ENCODE measurements at regions not wholly inside any gene's neighbourhood (a gene's known extent, or its start where the extent isn't known, plus 50 kb on each side); places are given as distances from the start of the nearest gene placed in this dataset.

DNA sequence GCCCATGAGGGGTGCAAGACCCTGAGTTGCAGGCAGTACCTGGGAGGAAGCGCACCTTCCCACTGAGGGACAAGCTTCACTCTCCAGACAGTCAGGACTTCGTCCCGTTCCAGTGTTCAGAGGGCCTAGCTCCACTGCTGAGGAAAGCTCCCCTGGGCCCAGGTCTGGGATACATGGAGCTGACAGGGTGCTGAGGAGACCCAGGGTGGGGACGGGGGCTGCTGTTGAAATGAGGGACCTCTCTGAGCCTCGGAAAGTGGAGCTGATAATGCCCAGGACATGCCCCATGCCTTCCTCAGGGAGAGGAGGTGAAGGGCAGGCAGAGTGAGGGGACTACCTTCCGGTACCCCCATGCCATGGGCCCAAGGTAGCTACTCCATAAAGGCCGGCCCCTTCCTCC lies 169.2 kb upstream of the MYCN start:
- no CpG with 5 or more reads among the region's 7 CpGs for WGBS (ENCODE audit: extremely low coverage, insufficient coverage, insufficient read length)

DNA sequence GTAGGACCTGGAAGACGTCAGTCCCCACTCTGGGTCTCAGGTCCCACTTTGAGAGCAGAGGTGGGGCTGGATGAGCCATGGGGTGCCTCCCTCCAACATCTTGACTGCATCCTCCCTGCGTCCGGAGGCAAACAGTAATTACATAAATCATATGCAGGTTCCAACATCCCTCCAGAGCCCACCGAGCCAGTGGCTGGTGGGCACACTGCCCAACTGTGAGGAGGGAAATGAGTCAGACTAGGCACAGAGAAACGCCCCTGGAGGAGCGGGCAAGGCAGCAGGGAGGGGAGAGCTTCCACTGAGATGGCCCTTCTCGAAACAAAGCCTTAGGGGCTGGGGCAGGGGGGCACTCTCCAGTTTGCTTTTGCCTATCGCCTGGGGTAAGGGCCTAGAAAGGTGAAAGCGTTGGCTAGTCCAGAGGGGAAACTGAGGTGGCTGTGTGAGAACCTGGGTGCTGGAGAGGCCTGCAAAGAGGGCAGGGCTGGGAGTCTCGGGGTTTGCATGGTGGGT lies 168.2 kb upstream of the MYCN start:
- Histone ChIP-seq H3K79me2 (ENCODE audit: control insufficient read depth, insufficient read depth, low read length, poor library complexity) (no peaks in the 10 kb centered on the region), H3K79me1 (ENCODE audit: low read length) (peaks cover 2% of the 10 kb centered on the region), H4K8ac (ENCODE audit: low read depth, low read length) (no peak overlapping the region), H3K4me1 (ENCODE audit: control insufficient read depth in 1 of 2, insufficient read depth in 2 of 2, low read length in 2 of 2) (peaks cover 7% of the 10 kb centered on the region in 2 experiments), H3K36me3 (ENCODE audit: control insufficient read depth in 1 of 2, insufficient read depth in 2 of 2, low read length in 2 of 2) (no peaks in the 10 kb centered on the region), H4K12ac (ENCODE audit: low read depth, low read length) (no peak overlapping the region), H3K23ac (ENCODE audit: low read length) (no peak overlapping the region), H4K91ac (ENCODE audit: low read depth, low read length) (no peak overlapping the region), H3K18ac (ENCODE audit: low read length) (no peak overlapping the region), H2AFZ (ENCODE audit: insufficient read depth, low read length, poor library complexity) (no peak overlapping the region), H3K14ac (ENCODE audit: low read length) (no peak overlapping the region), H3K9ac (ENCODE audit: low read length) (no peak overlapping the region), H3K9me3 (ENCODE audit: insufficient read depth, low read depth, low read length) (no peaks in the 10 kb centered on the region), H3K27ac (ENCODE audit: low read depth, low read length) (no peak overlapping the region), H2AK5ac (ENCODE audit: low read length) (no peak overlapping the region), H3K4ac (ENCODE audit: low read depth, low read length) (no peak overlapping the region), H2BK120ac (ENCODE audit: insufficient read depth, low read length, poor library complexity) (no peak overlapping the region), H2BK12ac (ENCODE audit: low read length) (no peak overlapping the region), H3K4me3 (ENCODE audit: low read depth, low read length) (no peak overlapping the region), H2BK5ac (ENCODE audit: low read depth, low read length, poor library complexity) (no peak overlapping the region), H3K4me2 (ENCODE audit: low read length) (no peak overlapping the region), H3K27me3 (ENCODE audit: insufficient read depth, low read length) (no peaks in the 10 kb centered on the region)
- WGBS (ENCODE audit: extremely low coverage, insufficient coverage, insufficient read length), result no CpG with 5 or more reads among the region's 10 CpGs
- DNase-seq, result no peak

More for the DNA sequence above, 169.2 kb upstream of the MYCN start:
- no peak overlapping the region for H4K91ac ChIP-seq (ENCODE audit: low read depth, low read length)
- H2AK5ac ChIP-seq (ENCODE audit: low read length), result no peak overlapping the region
- no peak overlapping the region for H4K12ac ChIP-seq (ENCODE audit: low read depth, low read length)
- no peak overlapping the region for H3K9ac ChIP-seq (ENCODE audit: low read length)
- H3K79me2 ChIP-seq (ENCODE audit: control insufficient read depth, insufficient read depth, low read length, poor library complexity), result no peaks in the 10 kb centered on the region
- no peak overlapping the region for H3K4ac ChIP-seq (ENCODE audit: low read depth, low read length)
- H3K36me3 ChIP-seq (ENCODE audit: control insufficient read depth in 1 of 2, insufficient read depth in 2 of 2, low read length in 2 of 2), result no peaks in the 10 kb centered on the region
- DNase-seq, result no peak
- no peak overlapping the region for H2BK120ac ChIP-seq (ENCODE audit: insufficient read depth, low read length, poor library complexity)
- H3K4me2 ChIP-seq (ENCODE audit: low read length), result no peak overlapping the region
- peaks cover 2% of the 10 kb centered on the region for H3K79me1 ChIP-seq (ENCODE audit: low read length)
- peaks cover 10 to 14% of the 10 kb centered on the region in 2 experiments for H3K4me1 ChIP-seq (ENCODE audit: control insufficient read depth in 1 of 2, insufficient read depth in 2 of 2, low read length in 2 of 2)
- no peak overlapping the region for H3K4me3 ChIP-seq (ENCODE audit: low read depth, low read length)
- H4K8ac ChIP-seq (ENCODE audit: low read depth, low read length), result no peak overlapping the region
- no peak overlapping the region for H3K23ac ChIP-seq (ENCODE audit: low read length)
- H3K14ac ChIP-seq (ENCODE audit: low read length), result no peak overlapping the region
- no peaks in the 10 kb centered on the region for H3K9me3 ChIP-seq (ENCODE audit: insufficient read depth, low read depth, low read length)
- no peak overlapping the region for H2BK5ac ChIP-seq (ENCODE audit: low read depth, low read length, poor library complexity)
- H3K27ac ChIP-seq (ENCODE audit: low read depth, low read length), result no peak overlapping the region
- H2BK12ac ChIP-seq (ENCODE audit: low read length), result no peak overlapping the region
- H3K27me3 ChIP-seq (ENCODE audit: insufficient read depth, low read length), result no peaks in the 10 kb centered on the region
- no peak overlapping the region for H3K18ac ChIP-seq (ENCODE audit: low read length)
- no peak overlapping the region for H2AFZ ChIP-seq (ENCODE audit: insufficient read depth, low read length, poor library complexity)

DNA sequence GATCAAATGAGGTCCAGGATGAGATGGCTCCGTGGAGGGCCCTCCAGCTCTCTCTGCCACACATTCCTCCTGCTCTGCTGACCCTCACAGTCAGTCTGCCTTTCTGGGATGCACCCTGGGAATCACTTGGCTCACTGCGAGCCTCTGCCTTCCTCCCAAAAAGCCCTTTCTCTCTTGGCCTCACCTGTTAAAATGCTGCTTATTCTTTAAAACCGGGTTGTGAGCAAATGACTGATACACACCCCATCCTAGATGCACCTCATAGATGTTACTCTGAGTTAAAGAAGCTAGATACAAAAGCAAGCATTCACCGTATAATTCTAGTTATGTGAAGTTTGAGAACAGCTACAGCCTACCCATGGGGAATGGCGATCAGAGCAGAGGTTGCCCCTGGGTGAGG lies 167.7 kb upstream of the MYCN start:
- H4K12ac ChIP-seq (ENCODE audit: low read depth, low read length), result no peak overlapping the region
- H3K23ac ChIP-seq (ENCODE audit: low read length), result no peak overlapping the region
- DNase-seq, result no peak
- H3K27ac ChIP-seq (ENCODE audit: low read depth, low read length), result no peak overlapping the region
- no peak overlapping the region for H2BK12ac ChIP-seq (ENCODE audit: low read length)
- no peaks in the 10 kb centered on the region for H3K27me3 ChIP-seq (ENCODE audit: insufficient read depth, low read length)
- H2BK120ac ChIP-seq (ENCODE audit: insufficient read depth, low read length, poor library complexity), result no peak overlapping the region
- H3K9me3 ChIP-seq (ENCODE audit: insufficient read depth, low read depth, low read length), result no peaks in the 10 kb centered on the region
- no peak overlapping the region for H3K14ac ChIP-seq (ENCODE audit: low read length)
- no peak overlapping the region for H2BK5ac ChIP-seq (ENCODE audit: low read depth, low read length, poor library complexity)
- H2AK5ac ChIP-seq (ENCODE audit: low read length), result no peak overlapping the region
- H3K4me3 ChIP-seq (ENCODE audit: low read depth, low read length), result no peak overlapping the region
- H4K91ac ChIP-seq (ENCODE audit: low read depth, low read length), result no peak overlapping the region
- no peak overlapping the region for H3K4ac ChIP-seq (ENCODE audit: low read depth, low read length)
- H3K79me1 ChIP-seq (ENCODE audit: low read length), result peaks cover 2% of the 10 kb centered on the region
- H3K79me2 ChIP-seq (ENCODE audit: control insufficient read depth, insufficient read depth, low read length, poor library complexity), result no peaks in the 10 kb centered on the region
- no peaks in the 10 kb centered on the region for H3K36me3 ChIP-seq (ENCODE audit: control insufficient read depth in 1 of 2, insufficient read depth in 2 of 2, low read length in 2 of 2)
- H3K9ac ChIP-seq (ENCODE audit: low read length), result no peak overlapping the region
- H3K4me1 ChIP-seq (ENCODE audit: control insufficient read depth in 1 of 2, insufficient read depth in 2 of 2, low read length in 2 of 2), result peaks cover 6% of the 10 kb centered on the region in 2 experiments
- WGBS (ENCODE audit: extremely low coverage, insufficient coverage, insufficient read length), result no CpG with 5 or more reads among the region's 5 CpGs
- H3K4me2 ChIP-seq (ENCODE audit: low read length), result no peak overlapping the region
- H4K8ac ChIP-seq (ENCODE audit: low read depth, low read length), result no peak overlapping the region
- no peak overlapping the region for H2AFZ ChIP-seq (ENCODE audit: insufficient read depth, low read length, poor library complexity)
- no peak overlapping the region for H3K18ac ChIP-seq (ENCODE audit: low read length)

DNA sequence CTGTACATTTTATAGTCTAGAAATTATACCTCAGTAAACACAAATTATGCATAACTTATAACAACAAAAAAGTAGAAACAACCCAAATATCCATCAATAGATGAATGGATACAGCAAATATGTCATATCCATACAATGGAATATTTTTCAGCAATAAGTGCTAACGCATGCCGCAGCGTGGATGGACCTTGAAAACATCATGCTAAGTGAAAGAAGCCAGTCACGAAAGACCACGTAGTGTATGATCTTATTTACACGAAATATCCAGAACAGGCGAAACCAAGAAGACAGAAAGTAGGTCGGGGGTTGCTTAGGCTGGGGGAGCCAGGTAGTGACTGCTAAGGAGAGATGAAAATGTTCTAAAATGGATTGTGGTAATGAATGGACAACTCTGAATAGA lies 167.1 kb upstream of the MYCN start:
- no peak overlapping the region for H3K4ac ChIP-seq (ENCODE audit: low read depth, low read length)
- no peak overlapping the region for H4K12ac ChIP-seq (ENCODE audit: low read depth, low read length)
- H3K18ac ChIP-seq (ENCODE audit: low read length), result no peak overlapping the region
- H3K9me3 ChIP-seq (ENCODE audit: insufficient read depth, low read depth, low read length), result no peaks in the 10 kb centered on the region
- WGBS (ENCODE audit: extremely low coverage, insufficient coverage, insufficient read length), result no CpG with 5 or more reads among the region's 8 CpGs
- H2AK5ac ChIP-seq (ENCODE audit: low read length), result no peak overlapping the region
- no peak for DNase-seq
- H3K4me3 ChIP-seq (ENCODE audit: low read depth, low read length), result no peak overlapping the region
- H2BK120ac ChIP-seq (ENCODE audit: insufficient read depth, low read length, poor library complexity), result no peak overlapping the region
- H3K23ac ChIP-seq (ENCODE audit: low read length), result no peak overlapping the region
- no peak overlapping the region for H2AFZ ChIP-seq (ENCODE audit: insufficient read depth, low read length, poor library complexity)
- H2BK5ac ChIP-seq (ENCODE audit: low read depth, low read length, poor library complexity), result no peak overlapping the region
- H3K79me2 ChIP-seq (ENCODE audit: control insufficient read depth, insufficient read depth, low read length, poor library complexity), result no peaks in the 10 kb centered on the region
- H3K79me1 ChIP-seq (ENCODE audit: low read length), result no peaks in the 10 kb centered on the region
- H3K27ac ChIP-seq (ENCODE audit: low read depth, low read length), result no peak overlapping the region
- no peaks in the 10 kb centered on the region for H3K36me3 ChIP-seq (ENCODE audit: control insufficient read depth in 1 of 2, insufficient read depth in 2 of 2, low read length in 2 of 2)
- no peak overlapping the region for H4K8ac ChIP-seq (ENCODE audit: low read depth, low read length)
- no peak overlapping the region for H2BK12ac ChIP-seq (ENCODE audit: low read length)
- H3K9ac ChIP-seq (ENCODE audit: low read length), result no peak overlapping the region
- H3K4me2 ChIP-seq (ENCODE audit: low read length), result no peak overlapping the region
- H4K91ac ChIP-seq (ENCODE audit: low read depth, low read length), result no peak overlapping the region
- H3K27me3 ChIP-seq (ENCODE audit: insufficient read depth, low read length), result no peaks in the 10 kb centered on the region
- H3K14ac ChIP-seq (ENCODE audit: low read length), result no peak overlapping the region
- H3K4me1 ChIP-seq (ENCODE audit: control insufficient read depth in 1 of 2, insufficient read depth in 2 of 2, low read length in 2 of 2), result peaks cover under 1 to 3% of the 10 kb centered on the region in 2 experiments

Measured in trophoblast cell (in vitro differentiated cells and primary cell).